ENCODE measurements at regions not wholly inside any gene's neighbourhood (a gene's known extent, or its start where the extent isn't known, plus 50 kb on each side); places are given as distances from the start of the nearest gene placed in this dataset.

- peak; percentile 65 for DNase-seq
Measured at GRCh38 chr5:67315082-67315989, 118.7 kb upstream of the CD180 start.

- no peak for DNase-seq
Measured at GRCh38 chr5:67311701-67312100, 115.1 kb upstream of the CD180 start.

- no peak for DNase-seq
Measured at GRCh38 chr5:67311208-67311607, 114.6 kb upstream of the CD180 start.

- DNase-seq = no peak
Measured at GRCh38 chr5:67310740-67311139, 114.1 kb upstream of the CD180 start.

GRCh38 chr5:67310169-67310568 lies 113.6 kb upstream of the CD180 start:
- no peak for DNase-seq

GRCh38 chr5:67308988-67309688 lies 112.5 kb upstream of the CD180 start:
- no peak for DNase-seq

GRCh38 chr5:67306965-67307607 lies 110.5 kb upstream of the CD180 start:
- no peak for DNase-seq

- DNase-seq = peak; percentile 30
Measured at GRCh38 chr5:67305913-67306710, 109.5 kb upstream of the CD180 start.

- DNase-seq = no peak
Measured at GRCh38 chr5:67305401-67305800, 108.8 kb upstream of the CD180 start.

GRCh38 chr5:67303356-67303755 lies 106.8 kb upstream of the CD180 start:
- DNase-seq = peak; percentile 51

GRCh38 chr5:67301285-67301903 lies 104.8 kb upstream of the CD180 start:
- DNase-seq = peak; percentile 96

- no peak for DNase-seq
Measured at GRCh38 chr5:67300326-67300725, 103.7 kb upstream of the CD180 start.

- DNase-seq = peak; percentile 92
Measured at GRCh38 chr5:67299231-67299735, 102.7 kb upstream of the CD180 start.

GRCh38 chr5:67297802-67298532 lies 101.4 kb upstream of the CD180 start:
- DNase-seq = no peak

- no peak for DNase-seq
Measured at GRCh38 chr5:67297376-67297775, 100.8 kb upstream of the CD180 start.

GRCh38 chr5:67294266-67294938 lies 97.8 kb upstream of the CD180 start:
- no peak for DNase-seq

GRCh38 chr5:67293226-67293625 lies 96.6 kb upstream of the CD180 start:
- no peak for DNase-seq

- no peak for DNase-seq
Measured at GRCh38 chr5:67292201-67292940, 95.8 kb upstream of the CD180 start.

- no peak for DNase-seq
Measured at GRCh38 chr5:67291671-67292070, 95.1 kb upstream of the CD180 start.

GRCh38 chr5:67291066-67291465 lies 94.5 kb upstream of the CD180 start:
- DNase-seq = no peak
